Muscle of leg (tissue), 3 donors: ENCODE measurements at regions not wholly inside any gene's neighbourhood (a gene's known extent, or its start where the extent isn't known, plus 50 kb on each side); places are given as distances from the start of the nearest gene placed in this dataset.

Source experiments
- DNase-seq: peaks from one replicate; pipeline ENCODE4 v3.0.0; 2013
- H3K27ac ChIP-seq: one replicate; pipeline ENCODE4 v1.5.1; 2013; ENCODE audit warnings: mild to moderate bottlenecking, low read length, control low read depth
- H3K27me3 ChIP-seq: one replicate; pipeline ENCODE4 v1.6.1; 2013; ENCODE audit warnings: low read length; ENCODE audit not compliant: control insufficient read depth, insufficient read depth
- H3K36me3 ChIP-seq: one replicate; pipeline ENCODE4 v1.6.1; 2013; ENCODE audit warnings: low read length; ENCODE audit not compliant: control insufficient read depth, insufficient read depth
- H3K4me1 ChIP-seq: one replicate; pipeline ENCODE4 v1.6.1; 2013; ENCODE audit warnings: low read length; ENCODE audit not compliant: control insufficient read depth, insufficient read depth
- H3K4me3 ChIP-seq: one replicate; pipeline ENCODE4 v1.5.1; 2013; ENCODE audit warnings: low read length, control low read depth
- H3K9me3 ChIP-seq: replicated peaks from 2 replicates; pipeline ENCODE4 v1.6.1; 2013; ENCODE audit warnings: low read depth, low read length; ENCODE audit not compliant: control insufficient read depth
- WGBS: methylation state at CpG from one replicate; pipeline ENCODE4 v1.1.5; 2013; ENCODE audit warnings: missing lambda C conversion rate; ENCODE audit not compliant: insufficient coverage; 5-methylcytosine and 5-hydroxymethylcytosine counted together

DNA sequence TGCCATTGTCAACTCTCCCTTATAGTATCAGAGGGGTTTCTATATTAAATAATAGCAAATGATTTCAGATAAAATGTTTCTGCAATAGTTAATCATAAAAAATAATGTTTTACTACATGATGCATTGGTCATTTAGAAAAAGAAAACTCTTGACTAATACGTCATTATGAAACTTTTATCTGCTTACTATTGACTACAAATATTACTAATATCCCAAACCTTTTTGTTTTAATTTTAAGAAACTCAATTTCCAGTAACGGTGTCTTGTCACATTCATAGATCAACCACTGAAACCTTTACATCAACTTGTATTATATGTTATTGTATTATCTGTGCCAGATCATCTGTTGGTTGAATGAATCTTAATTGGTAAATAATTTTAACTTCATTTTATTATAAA, 482.9 kb upstream of the SLC35B3 start:
- Histone ChIP-seq H3K4me1 (no peaks in the 10 kb centered on the region), H3K27me3 (no peaks in the 10 kb centered on the region), H3K4me3 (no peak overlapping the region), H3K9me3 (no peaks in the 10 kb centered on the region), H3K27ac (no peak overlapping the region), H3K36me3 (no peaks in the 10 kb centered on the region)
- DNase-seq = no peak
- no CpG with 5 or more reads among the region's 2 CpGs for WGBS

GRCh38 chr6:8914700-8915099, 479.4 kb upstream of the SLC35B3 start:
- Histone ChIP-seq H3K36me3 (no peaks in the 10 kb centered on the region), H3K9me3 (peaks cover 3% of the 10 kb centered on the region), H3K4me3 (no peak overlapping the region), H3K27me3 (no peaks in the 10 kb centered on the region), H3K4me1 (no peaks in the 10 kb centered on the region), H3K27ac (no peak overlapping the region)
- no peak for DNase-seq
- WGBS = 59% methylated on average over 3 of the region's 9 CpGs

DNA sequence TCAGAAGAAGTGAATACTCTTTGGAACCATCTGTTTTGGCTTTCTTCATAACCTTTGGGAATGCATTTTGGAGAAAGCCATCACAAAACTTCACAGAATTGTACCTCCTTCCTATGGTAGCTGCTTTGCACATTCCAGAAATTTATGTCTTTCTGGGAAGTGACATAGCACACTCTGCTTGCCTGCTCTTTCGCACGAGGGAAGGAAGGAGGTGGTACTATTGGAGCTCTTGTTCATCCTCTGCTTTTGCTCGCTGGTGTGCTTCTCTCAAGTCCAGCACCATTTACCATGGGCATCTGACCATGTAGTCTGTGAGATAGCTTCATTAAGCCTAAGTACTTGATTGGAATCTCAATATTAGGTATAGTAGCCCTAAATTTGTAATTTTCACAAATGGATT, 473.3 kb upstream of the SLC35B3 start:
- no peaks in the 10 kb centered on the region for H3K36me3 ChIP-seq
- no peak overlapping the region for H3K27ac ChIP-seq
- no peaks in the 10 kb centered on the region for H3K27me3 ChIP-seq
- H3K9me3 ChIP-seq = peaks cover 3% of the 10 kb centered on the region
- H3K4me3 ChIP-seq = no peak overlapping the region
- no peak for DNase-seq
- WGBS = no CpG with 5 or more reads among the region's 3 CpGs
- H3K4me1 ChIP-seq = no peaks in the 10 kb centered on the region

DNA sequence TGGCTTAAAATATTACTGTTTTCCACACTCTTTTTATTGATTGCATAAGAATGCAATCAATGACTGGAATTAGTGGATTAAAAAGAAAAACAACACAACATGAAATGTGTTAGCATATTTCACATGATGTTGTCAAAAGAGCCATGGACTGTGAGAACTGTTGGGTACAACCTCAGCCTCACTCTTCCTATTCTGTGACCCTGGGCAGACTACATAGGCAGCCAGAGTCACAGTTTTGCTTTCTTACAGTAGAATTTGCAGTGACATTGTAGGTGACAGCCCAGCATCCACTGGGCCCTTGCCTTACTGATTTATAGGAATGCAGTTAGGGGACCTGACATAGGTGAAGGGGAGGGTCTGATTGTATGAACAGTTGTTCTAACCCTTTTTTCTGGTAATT, 471.4 kb upstream of the SLC35B3 start:
- H3K36me3 ChIP-seq = no peaks in the 10 kb centered on the region
- no peak overlapping the region for H3K4me3 ChIP-seq
- H3K4me1 ChIP-seq = no peaks in the 10 kb centered on the region
- no peaks in the 10 kb centered on the region for H3K27me3 ChIP-seq
- H3K9me3 ChIP-seq = no peaks in the 10 kb centered on the region
- H3K27ac ChIP-seq = no peak overlapping the region
- no peak for DNase-seq

- Histone ChIP-seq H3K27me3 (no peaks in the 10 kb centered on the region), H3K9me3 (no peaks in the 10 kb centered on the region), H3K36me3 (no peaks in the 10 kb centered on the region), H3K4me1 (no peaks in the 10 kb centered on the region), H3K4me3 (no peak overlapping the region), H3K27ac (no peak overlapping the region)
- WGBS = no CpG with 5 or more reads among the region's 2 CpGs
- DNase-seq = peak; percentile 1
These were observed 470.4 kb upstream of the SLC35B3 start for GRCh38 chr6:8905757-8906156.

DNA sequence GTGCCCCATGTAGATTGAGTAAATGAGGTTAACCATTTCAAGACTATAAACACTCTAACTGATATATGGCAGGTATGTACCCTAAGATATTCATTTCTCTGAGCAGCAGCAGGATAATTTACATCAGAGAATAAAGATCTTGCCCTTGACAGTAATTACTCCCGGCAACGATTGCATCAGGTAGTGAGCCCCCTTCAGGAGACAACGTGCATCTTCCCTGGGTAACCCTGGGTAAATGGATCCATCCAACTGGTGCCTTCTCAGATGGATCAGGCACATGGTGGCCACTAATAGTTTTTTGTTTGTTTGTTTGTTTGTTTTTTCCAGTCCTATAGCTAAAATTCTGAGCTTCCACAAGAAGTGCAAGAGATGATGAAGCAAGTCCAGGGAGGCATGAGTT, 469.4 kb upstream of the SLC35B3 start:
- 25% methylated on average over 2 of the region's 3 CpGs for WGBS
- Histone ChIP-seq H3K4me1 (no peaks in the 10 kb centered on the region), H3K36me3 (no peaks in the 10 kb centered on the region), H3K27ac (no peak overlapping the region), H3K27me3 (no peaks in the 10 kb centered on the region), H3K9me3 (no peaks in the 10 kb centered on the region), H3K4me3 (no peak overlapping the region)
- no peak for DNase-seq

- no peak overlapping the region for H3K4me3 ChIP-seq
- no peaks in the 10 kb centered on the region for H3K4me1 ChIP-seq
- no peak overlapping the region for H3K27ac ChIP-seq
- H3K36me3 ChIP-seq = no peaks in the 10 kb centered on the region
- no peak for DNase-seq
- H3K9me3 ChIP-seq = no peaks in the 10 kb centered on the region
- no peaks in the 10 kb centered on the region for H3K27me3 ChIP-seq
- no CpG with 5 or more reads among the region's 3 CpGs for WGBS
These were observed 464.7 kb upstream of the SLC35B3 start for GRCh38 chr6:8900056-8900455.

DNA sequence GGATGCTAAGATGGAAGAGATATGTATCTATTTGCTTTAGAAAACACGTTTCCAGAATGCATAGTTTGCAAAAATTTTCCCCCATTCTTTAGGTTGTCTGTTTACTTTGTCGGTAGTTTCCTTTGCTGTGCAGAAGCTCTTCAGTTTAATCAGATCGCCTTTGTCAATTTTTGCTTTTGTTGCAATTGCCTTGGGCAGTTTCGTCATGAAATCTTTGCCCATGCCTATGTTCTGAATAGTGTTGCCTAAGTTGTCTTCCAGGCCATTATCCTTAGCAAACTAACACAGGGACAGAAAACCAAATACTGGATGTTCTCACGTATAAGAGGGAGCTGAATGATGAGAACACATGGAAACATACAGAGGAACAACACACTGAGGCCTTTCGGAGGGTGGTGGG, 454.2 kb upstream of the SLC35B3 start:
- no CpG with 5 or more reads among the region's 6 CpGs for WGBS
- H3K27ac ChIP-seq = no peak overlapping the region
- H3K4me1 ChIP-seq = no peaks in the 10 kb centered on the region
- no peaks in the 10 kb centered on the region for H3K36me3 ChIP-seq
- DNase-seq = no peak
- no peaks in the 10 kb centered on the region for H3K9me3 ChIP-seq
- H3K27me3 ChIP-seq = no peaks in the 10 kb centered on the region
- no peak overlapping the region for H3K4me3 ChIP-seq

- Histone ChIP-seq H3K4me3 (no peak overlapping the region), H3K36me3 (no peaks in the 10 kb centered on the region), H3K27me3 (no peaks in the 10 kb centered on the region), H3K27ac (no peak overlapping the region), H3K9me3 (no peaks in the 10 kb centered on the region), H3K4me1 (no peaks in the 10 kb centered on the region)
- WGBS = 67% methylated on average over 2 of the region's 3 CpGs
- no peak for DNase-seq
These were observed 453.1 kb upstream of the SLC35B3 start for GRCh38 chr6:8888468-8888867.

DNA sequence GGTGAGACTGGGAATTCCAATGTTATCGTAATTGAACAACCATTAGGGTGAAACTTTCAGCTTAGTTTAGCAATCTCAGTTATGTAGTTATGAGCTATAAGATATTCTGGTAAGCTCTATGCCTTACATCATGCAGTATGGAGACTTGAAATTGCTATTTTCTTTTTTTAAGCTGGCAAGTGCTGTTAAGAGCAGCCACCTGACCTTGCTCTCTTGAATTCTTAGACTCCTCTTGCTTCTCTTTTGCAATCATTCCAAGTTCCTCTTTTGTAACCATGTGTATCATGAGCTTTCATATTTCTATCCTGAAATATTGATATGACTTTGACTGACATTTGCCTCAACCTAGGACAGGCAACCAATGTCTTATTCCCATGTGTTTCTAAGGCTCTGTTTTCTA, 446.3 kb upstream of the SLC35B3 start:
- no peaks in the 10 kb centered on the region for H3K9me3 ChIP-seq
- no peaks in the 10 kb centered on the region for H3K27me3 ChIP-seq
- H3K4me3 ChIP-seq = no peak overlapping the region
- WGBS = no CpG with 5 or more reads among the region's 1 CpG
- no peaks in the 10 kb centered on the region for H3K4me1 ChIP-seq
- H3K27ac ChIP-seq = no peak overlapping the region
- peak; percentile 10 for DNase-seq
- H3K36me3 ChIP-seq = no peaks in the 10 kb centered on the region

DNA sequence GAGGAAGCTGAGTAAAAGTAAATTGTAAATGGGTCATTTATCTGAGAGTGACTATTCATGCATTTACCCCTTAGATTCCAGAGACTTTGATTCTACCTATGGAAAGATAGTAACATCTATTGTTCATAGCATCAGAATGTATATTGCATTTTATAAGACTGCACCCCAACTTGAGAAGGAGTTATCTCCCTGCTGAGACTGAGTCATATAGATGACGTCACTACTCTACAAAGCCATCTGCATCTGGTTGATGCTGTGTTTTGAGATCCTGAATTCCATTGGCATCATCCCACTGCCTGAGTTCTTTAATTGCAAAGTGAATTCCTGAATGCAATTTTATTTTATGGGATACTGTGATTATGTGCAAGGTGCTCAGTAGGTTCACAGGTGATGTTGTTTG, 444.0 kb upstream of the SLC35B3 start:
- no CpG with 5 or more reads among the region's 1 CpG for WGBS
- Histone ChIP-seq H3K27me3 (no peaks in the 10 kb centered on the region), H3K4me1 (no peaks in the 10 kb centered on the region), H3K4me3 (no peak overlapping the region), H3K36me3 (no peaks in the 10 kb centered on the region), H3K9me3 (no peaks in the 10 kb centered on the region), H3K27ac (no peak overlapping the region)
- no peak for DNase-seq
